Superior temporal gyrus (tissue), 1 donor: ENCODE measurements at regions not wholly inside any gene's neighbourhood (a gene's known extent, or its start where the extent isn't known, plus 50 kb on each side); places are given as distances from the start of the nearest gene placed in this dataset.

Source experiments
- DNase-seq: peaks from one replicate; pipeline ENCODE4 v3.0.0-alpha.2; 2016; ENCODE audit errors: extremely low spot score

- DNase-seq = no peak
Observed at GRCh38 chr9:135239100-135239768, 151.8 kb downstream of the OLFM1 start.

- DNase-seq = no peak
Observed at GRCh38 chr9:135239769-135240141, 152.3 kb downstream of the OLFM1 start.

GRCh38 chr9:135240222-135240621 lies 152.8 kb downstream of the OLFM1 start:
- DNase-seq = peak; percentile 65

- peak; percentile 57 for DNase-seq
Observed at GRCh38 chr9:135240871-135241311, 153.4 kb downstream of the OLFM1 start.

- DNase-seq = no peak
Observed at GRCh38 chr9:135241381-135242048, 154.0 kb downstream of the OLFM1 start.

GRCh38 chr9:135242049-135242396 lies 154.6 kb downstream of the OLFM1 start:
- no peak for DNase-seq

- DNase-seq = no peak
Observed at GRCh38 chr9:135242406-135242805, 154.9 kb downstream of the OLFM1 start.

GRCh38 chr9:135243201-135244190 lies 156.0 kb downstream of the OLFM1 start:
- DNase-seq = no peak

- DNase-seq = no peak
Observed at GRCh38 chr9:135244271-135245221, 157.1 kb downstream of the OLFM1 start.

GRCh38 chr9:135245482-135246247 lies 158.2 kb downstream of the OLFM1 start:
- no peak for DNase-seq

- no peak for DNase-seq
Observed at GRCh38 chr9:135246248-135247205, 159.1 kb downstream of the OLFM1 start.

- no peak for DNase-seq
Observed at GRCh38 chr9:135247227-135247930, 159.9 kb downstream of the OLFM1 start.

- no peak for DNase-seq
Observed at GRCh38 chr9:135248111-135248510, 160.6 kb downstream of the OLFM1 start.

- DNase-seq = no peak
Observed at GRCh38 chr9:135248721-135249120, 161.3 kb downstream of the OLFM1 start.

- DNase-seq = no peak
Observed at GRCh38 chr9:135249191-135249590, 161.7 kb downstream of the OLFM1 start.

GRCh38 chr9:135249711-135250110 lies 162.2 kb downstream of the OLFM1 start:
- DNase-seq = no peak

- DNase-seq = no peak
Observed at GRCh38 chr9:135251331-135251761, 163.9 kb downstream of the OLFM1 start.

- DNase-seq = no peak
Observed at GRCh38 chr9:135251996-135252760, 164.7 kb downstream of the OLFM1 start.
